ENCODE measurements at regions not wholly inside any gene's neighbourhood (a gene's known extent, or its start where the extent isn't known, plus 50 kb on each side); places are given as distances from the start of the nearest gene placed in this dataset.

GRCh38 chrX:9252182-9252581 is 212.7 kb upstream of the TBL1X start:
- dilution Hi-C loops (cut with MboI; ENCODE audit: extremely low pct_ligation_motif_present, low sequenced_read_pairs), result no loop called here
- no peaks in the 10 kb centered on the region for H3K36me3 ChIP-seq (ENCODE audit: control insufficient read depth in 2 of 2, extremely low read depth in 1 of 2, insufficient read depth in 2 of 2, low read length in 2 of 2)

GRCh38 chrX:9253211-9253610 is 211.6 kb upstream of the TBL1X start:
- Histone ChIP-seq H3K9me1 (ENCODE audit: control insufficient read depth, extremely low read depth, insufficient read depth, low read length) (no peaks in the 10 kb centered on the region), H3K9me3 (ENCODE audit: control insufficient read depth, low read depth, low read length) (no peaks in the 10 kb centered on the region), H3K27ac (ENCODE audit: control insufficient read depth, insufficient read depth, low read length) (no peak overlapping the region), H3K4me1 (ENCODE audit: control insufficient read depth, extremely low read depth, insufficient read depth, low read length) (no peaks in the 10 kb centered on the region), H3K79me2 (ENCODE audit: control insufficient read depth, insufficient read depth, low read length) (no peaks in the 10 kb centered on the region), H3K27me3 (ENCODE audit: control insufficient read depth, extremely low read depth, insufficient read depth, low read length) (no peaks in the 10 kb centered on the region), H3K9ac (ENCODE audit: control insufficient read depth, extremely low read depth, insufficient read depth, low read length) (no peak overlapping the region), H2AFZ (ENCODE audit: control insufficient read depth, low read length) (no peak overlapping the region), H3K36me3 (ENCODE audit: control insufficient read depth in 2 of 2, extremely low read depth in 1 of 2, insufficient read depth in 2 of 2, low read length in 2 of 2) (no peaks in the 10 kb centered on the region), H4K20me1 (ENCODE audit: control insufficient read depth, extremely low read depth, insufficient read depth, low read length) (no peaks in the 10 kb centered on the region), H3K4me2 (ENCODE audit: control insufficient read depth, extremely low read depth, insufficient read depth, low read depth, low read length) (no peak overlapping the region), H3K4me3 (ENCODE audit: control insufficient read depth in 2 of 3, extremely low read depth in 1 of 3, insufficient read depth in 2 of 3, low read depth in 1 of 3, low read length in 3 of 3) (no peak overlapping the region)
- no peak for FAIRE-seq
- dilution Hi-C loops (cut with MboI; ENCODE audit: extremely low pct_ligation_motif_present, low sequenced_read_pairs), result no loop called here
- no peak for DNase-seq (ENCODE audit: low read depth, low spot score)
- no peak for TF ChIP-seq CTCF (optimal IDR thresholded peaks at IDR 0.05 in 1 of 3, IDR thresholded peaks at IDR 0.05 in 1 of 3, conservative IDR thresholded peaks at IDR 0.05 in 1 of 3; ENCODE audit: extremely low read depth in 1 of 3, insufficient read depth in 2 of 3, low read length in 3 of 3)
- TF ChIP-seq EZH2 (IDR thresholded peaks at IDR 0.05; ENCODE audit: low read length), result no peak

More at GRCh38 chrX:9252182-9252581, 212.7 kb upstream of the TBL1X start:
- Histone ChIP-seq H3K4me2 (ENCODE audit: control insufficient read depth, extremely low read depth, insufficient read depth, low read depth, low read length) (no peak overlapping the region), H3K9me3 (ENCODE audit: control insufficient read depth, low read depth, low read length) (no peaks in the 10 kb centered on the region), H3K9ac (ENCODE audit: control insufficient read depth, extremely low read depth, insufficient read depth, low read length) (no peak overlapping the region), H3K9me1 (ENCODE audit: control insufficient read depth, extremely low read depth, insufficient read depth, low read length) (no peaks in the 10 kb centered on the region), H2AFZ (ENCODE audit: control insufficient read depth, low read length) (no peak overlapping the region), H4K20me1 (ENCODE audit: control insufficient read depth, extremely low read depth, insufficient read depth, low read length) (no peaks in the 10 kb centered on the region), H3K79me2 (ENCODE audit: control insufficient read depth, insufficient read depth, low read length) (no peaks in the 10 kb centered on the region), H3K4me3 (ENCODE audit: control insufficient read depth in 2 of 3, extremely low read depth in 1 of 3, insufficient read depth in 2 of 3, low read depth in 1 of 3, low read length in 3 of 3) (no peak overlapping the region), H3K27me3 (ENCODE audit: control insufficient read depth, extremely low read depth, insufficient read depth, low read length) (no peaks in the 10 kb centered on the region), H3K27ac (ENCODE audit: control insufficient read depth, insufficient read depth, low read length) (no peak overlapping the region), H3K4me1 (ENCODE audit: control insufficient read depth, extremely low read depth, insufficient read depth, low read length) (no peaks in the 10 kb centered on the region)
- DNase-seq (ENCODE audit: low read depth, low spot score), result no peak
- TF ChIP-seq CTCF (optimal IDR thresholded peaks at IDR 0.05 in 1 of 3, IDR thresholded peaks at IDR 0.05 in 1 of 3, conservative IDR thresholded peaks at IDR 0.05 in 1 of 3; ENCODE audit: extremely low read depth in 1 of 3, insufficient read depth in 2 of 3, low read length in 3 of 3) (no peak), EZH2 (IDR thresholded peaks at IDR 0.05; ENCODE audit: low read length) (no peak)
- FAIRE-seq, result no peak

All from keratinocyte (primary cell).